NT2/D1 (cell line): ENCODE measurements at regions not wholly inside any gene's neighbourhood (a gene's known extent, or its start where the extent isn't known, plus 50 kb on each side); places are given as distances from the start of the nearest gene placed in this dataset.

Experiments used
- SUZ12 ChIP-seq: IDR thresholded peaks from 2 replicates; pipeline ENCODE4 v1.6.1; 2011; ENCODE audit not compliant: insufficient read length, insufficient read depth; ENCODE audit errors: extremely low read depth
- ZNF274 ChIP-seq: IDR thresholded peaks from 2 replicates; pipeline ENCODE4 v1.6.1; 2011; ENCODE audit warnings: mild to moderate bottlenecking, low read depth, low read length

DNA sequence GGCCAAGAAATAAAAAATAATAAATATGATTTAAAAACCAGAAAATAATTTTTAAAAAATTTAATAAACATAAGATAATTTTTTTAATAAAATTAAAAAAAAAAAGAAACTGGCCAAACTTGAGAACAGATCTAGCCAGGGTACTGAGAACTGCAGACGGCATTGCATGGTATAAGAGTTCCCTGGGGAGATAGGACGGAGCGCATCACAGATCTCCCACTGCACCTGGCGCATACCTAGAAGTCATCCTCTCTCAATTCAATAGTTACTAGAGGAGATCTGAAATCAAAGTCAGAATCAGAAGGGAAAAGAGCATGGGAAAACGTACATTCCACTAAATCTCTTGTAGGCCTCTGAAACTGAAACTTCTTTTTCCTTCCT, 58.9 kb upstream of the BCL2L14 start:
- TF ChIP-seq SUZ12 (no peak), ZNF274 (no peak)
